ENCODE measurements at regions not wholly inside any gene's neighbourhood (a gene's known extent, or its start where the extent isn't known, plus 50 kb on each side); places are given as distances from the start of the nearest gene placed in this dataset.

GRCh38 chr10:53006663-53007526 lies 234.3 kb upstream of the MBL2 start:
- Histone ChIP-seq H3K4me2 (replicated peaks; ENCODE audit: low read depth, low read length, poor library complexity, severe bottlenecking) (no peak overlapping the region), H3K4me1 (ENCODE audit: control insufficient read depth in 2 of 2, insufficient read depth in 2 of 2, low read length in 2 of 2) (no peaks in the 10 kb centered on the region), H3K9ac (ENCODE audit: low read length) (no peak overlapping the region), H3K4me3 (ENCODE audit: control extremely low read depth in 1 of 5, extremely low read depth in 1 of 5, insufficient read depth in 1 of 5, low read depth in 2 of 5, low read length in 4 of 5) (no peak overlapping the region), H4K20me1 (ENCODE audit: control insufficient read depth, insufficient read depth, low read length, poor library complexity, severe bottlenecking) (no peaks in the 10 kb centered on the region), H3K36me3 (replicated peaks in 1 of 2; ENCODE audit: control extremely low read depth in 1 of 2, control insufficient read depth in 1 of 2, extremely low read depth in 1 of 2, insufficient read depth in 2 of 2, low read length in 1 of 2) (no peaks in the 10 kb centered on the region), H3K9me3 (ENCODE audit: control extremely low read depth in 1 of 3, control insufficient read depth in 2 of 3, insufficient read depth in 1 of 3, low read length in 2 of 3) (no peaks in the 10 kb centered on the region), H3K27ac (ENCODE audit: low read length in 2 of 2) (no peak overlapping the region), H2AFZ (ENCODE audit: insufficient read depth, low read depth, low read length, poor library complexity, severe bottlenecking) (no peak overlapping the region), H3K79me2 (ENCODE audit: control insufficient read depth, insufficient read depth, low read length) (no peaks in the 10 kb centered on the region), H3K27me3 (replicated peaks in 1 of 4; ENCODE audit: control extremely low read depth in 1 of 4, control insufficient read depth in 3 of 4, insufficient read depth in 4 of 4, low read length in 3 of 4) (no peaks in the 10 kb centered on the region)
- CTCF ChIA-PET: no interaction called here
- TF ChIP-seq EZH2 (IDR thresholded peaks at IDR 0.05; ENCODE audit: borderline replicate concordance, insufficient read depth, low read depth, low read length, poor library complexity, severe bottlenecking) (no peak), CTCF (IDR thresholded peaks at IDR 0.05) (no peak)
- no peaks in the 10 kb centered on the region for H3K4me1 Mint-ChIP-seq
- H3K27ac Mint-ChIP-seq: no peak overlapping the region
- POLR2A ChIA-PET: no interaction called here
- WGBS (ENCODE audit: insufficient coverage): no CpG with 5 or more reads among the region's 1 CpG
- DNase-seq (no peak), ATAC-seq (ENCODE audit: low read depth) (no peak)
- intact Hi-C loops (cut with micrococcal nuclease): no loop called here
- H3K9me3 Mint-ChIP-seq (ENCODE audit: insufficient read depth): no peaks in the 10 kb centered on the region
- no peak overlapping the region for H3K4me3 Mint-ChIP-seq
- H3K27me3 Mint-ChIP-seq: no peaks in the 10 kb centered on the region

GRCh38 chr10:53005612-53006345 lies 233.2 kb upstream of the MBL2 start:
- TF ChIP-seq EZH2 (IDR thresholded peaks at IDR 0.05; ENCODE audit: borderline replicate concordance, insufficient read depth, low read depth, low read length, poor library complexity, severe bottlenecking) (no peak), CTCF (IDR thresholded peaks at IDR 0.05) (no peak)
- Mint-ChIP-seq H3K27ac (no peak overlapping the region), H3K4me1 (no peaks in the 10 kb centered on the region), H3K27me3 (no peaks in the 10 kb centered on the region), H3K4me3 (no peak overlapping the region), H3K9me3 (ENCODE audit: insufficient read depth) (no peaks in the 10 kb centered on the region)
- WGBS (ENCODE audit: insufficient coverage): 86% methylated on average over 1 of the region's 3 CpGs
- Histone ChIP-seq H3K79me2 (ENCODE audit: control insufficient read depth, insufficient read depth, low read length) (no peaks in the 10 kb centered on the region), H3K9ac (ENCODE audit: low read length) (no peak overlapping the region), H3K27ac (ENCODE audit: low read length in 2 of 2) (no peak overlapping the region), H3K4me1 (ENCODE audit: control insufficient read depth in 2 of 2, insufficient read depth in 2 of 2, low read length in 2 of 2) (no peaks in the 10 kb centered on the region), H3K4me3 (ENCODE audit: control extremely low read depth in 1 of 5, extremely low read depth in 1 of 5, insufficient read depth in 1 of 5, low read depth in 2 of 5, low read length in 4 of 5) (no peak overlapping the region), H3K27me3 (replicated peaks in 1 of 4; ENCODE audit: control extremely low read depth in 1 of 4, control insufficient read depth in 3 of 4, insufficient read depth in 4 of 4, low read length in 3 of 4) (no peaks in the 10 kb centered on the region), H2AFZ (ENCODE audit: insufficient read depth, low read depth, low read length, poor library complexity, severe bottlenecking) (no peak overlapping the region), H4K20me1 (ENCODE audit: control insufficient read depth, insufficient read depth, low read length, poor library complexity, severe bottlenecking) (no peaks in the 10 kb centered on the region), H3K36me3 (replicated peaks in 1 of 2; ENCODE audit: control extremely low read depth in 1 of 2, control insufficient read depth in 1 of 2, extremely low read depth in 1 of 2, insufficient read depth in 2 of 2, low read length in 1 of 2) (no peaks in the 10 kb centered on the region), H3K9me3 (ENCODE audit: control extremely low read depth in 1 of 3, control insufficient read depth in 2 of 3, insufficient read depth in 1 of 3, low read length in 2 of 3) (no peaks in the 10 kb centered on the region), H3K4me2 (replicated peaks; ENCODE audit: low read depth, low read length, poor library complexity, severe bottlenecking) (no peak overlapping the region)
- ChIA-PET CTCF (no interaction called here), POLR2A (no interaction called here)
- no peak for DNase-seq
- intact Hi-C loops (cut with micrococcal nuclease): no loop called here
- no peak for ATAC-seq (ENCODE audit: low read depth)

Data from B cell (primary cell).